HepG2 (cell line): ENCODE measurements at regions not wholly inside any gene's neighbourhood (a gene's known extent, or its start where the extent isn't known, plus 50 kb on each side); places are given as distances from the start of the nearest gene placed in this dataset.

Experiments used
- ATAC-seq: fragments of 200-7000 bp; cut with Tn5 transposase; 3 replicates; pipeline ENCODE4 v1.9.1; 2020; ENCODE audit warnings: mild to moderate bottlenecking, moderate library complexity
- BruUV-seq: library from RNA; stranded (reverse); fragments of 400-500 nt; replicated peaks from 2 replicates; lab custom pipeline; 2021; lab: Mats Ljungman, UMichigan
- CTCF ChIA-PET: fragments of 300-600 bp; formaldehyde crosslinking; extraction: SDS; loops from one replicate; lab custom pipeline; 2021; ENCODE audit warnings: low total read pairs, inconsistent platforms, low intra/inter-chr PET ratio; lab: Yijun Ruan, JAX
- POLR2A ChIA-PET: fragments of 350-600 bp; sonication (Branson Sonifier 250); formaldehyde crosslinking; loops from one replicate; lab custom pipeline; 2020; ENCODE audit warnings: antibody characterized with exemption, inconsistent platforms; lab: Yijun Ruan, JAX
- DNase-seq: peaks from one replicate; pipeline ENCODE4 v3.0.0-alpha.2; 2015; ENCODE audit warnings: low spot score
- FAIRE-seq: peaks from 3 replicates; lab custom pipeline; 2011; peaks lifted over from hg19 to GRCh38; lab: Jason Lieb, UNC
- H2AFZ ChIP-seq: one replicate; pipeline ENCODE4 v1.6.1; 2011; ENCODE audit warnings: low read length, inconsistent platforms
- H3K27ac ChIP-seq: fragments of 300-600 bp; 3 replicates; pipeline ENCODE4 v1.8.0; 2011; ENCODE audit warnings: mixed run types, mild to moderate bottlenecking, mixed read lengths, low read length, inconsistent platforms; ENCODE audit not compliant: insufficient read depth; ENCODE audit errors: extremely low read length
- H3K27me3 ChIP-seq, 2 experiments: fragments of 200-600 bp in 1 of 2; 2 replicates in 1 of 2; 3 replicates in 1 of 2; pipeline versions ENCODE4 v1.6.0 to v1.8.0; 2011; ENCODE audit warnings: low read length in 2 of 2, mild to moderate bottlenecking in 2 of 2, moderate library complexity in 2 of 2, inconsistent platforms in 1 of 2; ENCODE audit not compliant: insufficient read depth in 2 of 2, control insufficient read depth in 1 of 2
- H3K36me3 ChIP-seq, 2 experiments: fragments of 200-600 bp in 1 of 2; replicated peaks in 1 of 2; 2 replicates in 1 of 2; 3 replicates in 1 of 2; pipeline versions ENCODE4 v1.5.1 to v1.8.0; 2011; ENCODE audit warnings: low read length in 2 of 2, inconsistent platforms in 1 of 2; ENCODE audit not compliant: insufficient read depth in 2 of 2, control insufficient read depth in 1 of 2
- H3K4me1 ChIP-seq: 2 replicates; pipeline ENCODE4 v1.5.1; 2012; ENCODE audit warnings: low read length, inconsistent platforms; ENCODE audit not compliant: insufficient read depth
- H3K4me2 ChIP-seq: 2 replicates; pipeline ENCODE4 v1.6.0; 2011; ENCODE audit warnings: low read depth, low read length, inconsistent platforms
- H3K4me3 ChIP-seq, 3 experiments: fragments of 200-600 bp in 1 of 3; sonication (generic), shearing (Covaris generic) in 1 of 3; replicated peaks in 1 of 3; 2 replicates each; pipeline ENCODE4 v1.5.1; 2011 to 2016; ENCODE audit warnings: low read length in 3 of 3, inconsistent platforms in 2 of 3, low read depth in 2 of 3, mild to moderate bottlenecking in 2 of 3, control low read depth in 1 of 3, mixed read lengths in 1 of 3; ENCODE audit not compliant: insufficient read depth in 1 of 3
- H3K79me2 ChIP-seq: one replicate; pipeline ENCODE4 v1.6.1; 2011; ENCODE audit warnings: low read length, inconsistent platforms; ENCODE audit not compliant: insufficient read depth
- H3K9ac ChIP-seq: 2 replicates; pipeline ENCODE4 v1.6.0; 2011; ENCODE audit warnings: mild to moderate bottlenecking, low read depth, low read length, inconsistent platforms; ENCODE audit not compliant: insufficient read depth
- H3K9me3 ChIP-seq: 2 replicates; pipeline ENCODE4 v1.5.1; 2012; ENCODE audit warnings: mild to moderate bottlenecking, low read length
- H4K20me1 ChIP-seq: 2 replicates; pipeline ENCODE4 v1.6.0; 2011; ENCODE audit warnings: inconsistent platforms, mild to moderate bottlenecking, low read length, moderate library complexity; ENCODE audit not compliant: insufficient read depth
- ATF7 ChIP-seq, 2 experiments: fragments of 450-650 bp in 1 of 2; sonication (generic) in 1 of 2; formaldehyde crosslinking in 1 of 2; IDR thresholded peaks; 2 replicates each; pipeline versions ENCODE4 v1.4.0 to v1.6.1; 2016 to 2020; ENCODE audit warnings: antibody characterized with exemption in 1 of 2, mild to moderate bottlenecking in 1 of 2, missing genetic modification reagents in 1 of 2
- CEBPB ChIP-seq: IDR thresholded peaks from 2 replicates; pipeline ENCODE4 v1.6.1; 2011; ENCODE audit warnings: low read depth, low read length, improper control_type of control experiment, borderline replicate concordance
- FOXJ3 ChIP-seq: sonication (generic); formaldehyde crosslinking; IDR thresholded peaks from 2 replicates; pipeline ENCODE4 v1.4.0; 2020; ENCODE audit warnings: missing genetic modification reagents, mild to moderate bottlenecking, borderline replicate concordance
- HBP1 ChIP-seq: IDR thresholded peaks from 2 replicates; pipeline ENCODE4 v1.6.1; 2016; ENCODE audit warnings: low read depth, control low read depth
- SKI ChIP-seq: fragments of 450-650 bp; IDR thresholded peaks from one replicate; pipeline ENCODE4 v1.6.1; 2018; ENCODE audit warnings: mild to moderate bottlenecking; ENCODE audit not compliant: partially characterized antibody
- SNAI1 ChIP-seq: sonication (generic); formaldehyde crosslinking; IDR thresholded peaks from 2 replicates; pipeline ENCODE4 v1.5.0; 2020; ENCODE audit warnings: mild to moderate bottlenecking, missing genetic modification reagents, borderline replicate concordance
- ZNF382 ChIP-seq: sonication (generic); formaldehyde crosslinking; IDR thresholded peaks from 2 replicates; pipeline ENCODE4 v1.5.0; 2020; ENCODE audit warnings: missing genetic modification reagents, mild to moderate bottlenecking, borderline replicate concordance
- ZNF747 ChIP-seq: sonication (generic); formaldehyde crosslinking; IDR thresholded peaks from 2 replicates; pipeline ENCODE4 v1.8.1; 2023; ENCODE audit warnings: missing genetic modification reagents, mild to moderate bottlenecking, borderline replicate concordance
- ZNF800 ChIP-seq: sonication (generic); formaldehyde crosslinking; IDR thresholded peaks from 2 replicates; pipeline ENCODE4 v1.4.0; 2020; ENCODE audit warnings: missing genetic modification reagents
- WGBS: methylation state at CpG from one replicate; pipeline ENCODE4 v1.1.6; 2017; ENCODE audit warnings: low lambda C conversion rate; 5-methylcytosine and 5-hydroxymethylcytosine counted together
- in situ Hi-C: cut with HindIII; loops from 2 replicates; pipeline ENCODE4 v1.10.0; 2017; ENCODE audit warnings: low pct_unique_long_range_greater_than_20kb; ENCODE audit not compliant: extremely low pct_ligation_motif_present
- intact Hi-C: fragments of 100-400 bp; cut with micrococcal nuclease; formaldehyde crosslinking; loops from one replicate; pipeline ENCODE4 v1.10.0; 2022; ENCODE audit not compliant: unreplicated experiment

GRCh38 chr5:15304914-15305834, 194.8 kb upstream of the FBXL7 start:
- FAIRE-seq (no peak), DNase-seq (no peak), ATAC-seq (no peak)
- intact Hi-C loops (no loop called here), in situ Hi-C loops (no loop called here)
- no peaks in the 10 kb centered on the region for H3K79me2 ChIP-seq
- no peaks in the 10 kb centered on the region for H4K20me1 ChIP-seq
- no peaks in the 10 kb centered on the region for H3K36me3 ChIP-seq
- BruUV-seq, result no TSS peak
- 5% methylated on average over 2 of the region's 2 CpGs for WGBS
- no peak overlapping the region for H3K4me3 ChIP-seq
- ChIA-PET POLR2A (no interaction called here), CTCF (no interaction called here)
- H3K9ac ChIP-seq, result no peak overlapping the region
- no peaks in the 10 kb centered on the region for H3K4me1 ChIP-seq
- H3K27me3 ChIP-seq, result no peaks in the 10 kb centered on the region
- TF ChIP-seq SKI (no peak), ZNF382 (no peak), ZNF800 (CRISPR knock-in tag) (no peak), HBP1 (CRISPR knock-in tag) (no peak), FOXJ3 (CRISPR knock-in tag) (no peak), ZNF747 (CRISPR knock-in tag) (no peak), CEBPB (0 out of 2 replicates have a peak, but pooled peaks have one; percentile 17), ATF7 (IDR thresholded peaks at IDR 0.05) (peak; percentile 65), ATF7 (CRISPR knock-in tag; IDR thresholded peaks at IDR 0.05) (no peak), SNAI1 (CRISPR knock-in tag) (no peak)
- no peak overlapping the region for H3K4me2 ChIP-seq
- H2AFZ ChIP-seq, result no peak overlapping the region
- no peak overlapping the region for H3K27ac ChIP-seq
- 0 out of 2 replicates have a peak, but pooled peaks cover 5% of the 10 kb centered on the region for H3K9me3 ChIP-seq
